Omental fat pad (tissue), 3 donors: ENCODE measurements at regions not wholly inside any gene's neighbourhood (a gene's known extent, or its start where the extent isn't known, plus 50 kb on each side); places are given as distances from the start of the nearest gene placed in this dataset.

Experiments used
- ATAC-seq: fragments of 150-250 bp; one replicate; pipeline ENCODE4 v1.9.1; 2016; ENCODE audit warnings: mild to moderate bottlenecking, moderate library complexity; ENCODE audit not compliant: low FRiP score
- DNase-seq: peaks from one replicate; pipeline ENCODE4 v3.0.0-alpha.2; 2019; ENCODE audit warnings: low spot score
- TF ChIP-seq, protein P1 (sequence below), 3 donors: fragments of 450-650 bp; IDR thresholded peaks; one replicate each; pipeline ENCODE4 v1.5.1; 2016 to 2017; ENCODE audit warnings: antibody characterized with exemption in 3 of 3, mild to moderate bottlenecking in 3 of 3, moderate library complexity in 2 of 3

DNA sequence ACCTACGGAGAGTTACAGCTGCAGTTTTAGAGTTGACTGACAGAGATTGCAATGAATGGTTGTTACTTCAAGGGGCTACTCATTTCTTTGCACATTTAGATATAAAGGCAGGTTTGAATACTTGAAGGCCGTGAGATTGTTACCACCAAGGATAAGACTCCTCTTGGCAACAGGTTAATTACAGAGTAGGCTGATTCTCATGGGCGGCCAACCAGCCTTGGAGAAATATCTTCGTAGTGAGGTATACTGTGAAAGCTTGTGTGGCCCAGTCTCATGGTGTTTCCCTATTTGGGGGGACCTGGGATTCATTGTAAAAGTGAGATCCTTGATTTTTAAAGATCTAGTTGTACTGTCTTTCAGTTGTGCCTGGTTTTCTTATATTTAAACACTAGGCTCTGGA, 103.2 kb upstream of the OLFM3 start:
- no peak for DNase-seq
- ATAC-seq, result no peak
- TF ChIP-seq, protein P1, sequence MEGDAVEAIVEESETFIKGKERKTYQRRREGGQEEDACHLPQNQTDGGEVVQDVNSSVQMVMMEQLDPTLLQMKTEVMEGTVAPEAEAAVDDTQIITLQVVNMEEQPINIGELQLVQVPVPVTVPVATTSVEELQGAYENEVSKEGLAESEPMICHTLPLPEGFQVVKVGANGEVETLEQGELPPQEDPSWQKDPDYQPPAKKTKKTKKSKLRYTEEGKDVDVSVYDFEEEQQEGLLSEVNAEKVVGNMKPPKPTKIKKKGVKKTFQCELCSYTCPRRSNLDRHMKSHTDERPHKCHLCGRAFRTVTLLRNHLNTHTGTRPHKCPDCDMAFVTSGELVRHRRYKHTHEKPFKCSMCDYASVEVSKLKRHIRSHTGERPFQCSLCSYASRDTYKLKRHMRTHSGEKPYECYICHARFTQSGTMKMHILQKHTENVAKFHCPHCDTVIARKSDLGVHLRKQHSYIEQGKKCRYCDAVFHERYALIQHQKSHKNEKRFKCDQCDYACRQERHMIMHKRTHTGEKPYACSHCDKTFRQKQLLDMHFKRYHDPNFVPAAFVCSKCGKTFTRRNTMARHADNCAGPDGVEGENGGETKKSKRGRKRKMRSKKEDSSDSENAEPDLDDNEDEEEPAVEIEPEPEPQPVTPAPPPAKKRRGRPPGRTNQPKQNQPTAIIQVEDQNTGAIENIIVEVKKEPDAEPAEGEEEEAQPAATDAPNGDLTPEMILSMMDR (IDR thresholded peaks at IDR 0.05), result no peak

DNA sequence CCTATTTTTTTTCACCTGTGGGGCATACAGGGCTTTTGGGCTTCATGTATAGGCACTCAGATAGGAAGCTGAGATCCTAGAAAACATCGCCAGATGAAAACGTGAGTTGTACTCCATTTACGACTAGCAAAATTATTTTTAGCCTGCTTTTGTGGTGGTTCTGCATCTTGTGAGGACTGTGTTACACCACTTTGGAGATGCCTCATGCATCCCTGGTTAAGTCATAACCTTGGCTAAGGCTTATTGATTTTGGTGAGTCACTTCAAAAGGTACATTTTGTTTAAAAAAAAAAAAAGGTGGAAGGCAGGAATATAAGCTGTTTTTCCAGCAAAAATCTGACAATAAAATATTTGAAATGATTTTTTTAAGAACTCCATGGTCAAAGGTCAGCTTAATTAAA, 101.8 kb upstream of the OLFM3 start:
- DNase-seq, result no peak
- TF ChIP-seq, protein P1 (IDR thresholded peaks at IDR 0.05), result no peak
- no peak for ATAC-seq

DNA sequence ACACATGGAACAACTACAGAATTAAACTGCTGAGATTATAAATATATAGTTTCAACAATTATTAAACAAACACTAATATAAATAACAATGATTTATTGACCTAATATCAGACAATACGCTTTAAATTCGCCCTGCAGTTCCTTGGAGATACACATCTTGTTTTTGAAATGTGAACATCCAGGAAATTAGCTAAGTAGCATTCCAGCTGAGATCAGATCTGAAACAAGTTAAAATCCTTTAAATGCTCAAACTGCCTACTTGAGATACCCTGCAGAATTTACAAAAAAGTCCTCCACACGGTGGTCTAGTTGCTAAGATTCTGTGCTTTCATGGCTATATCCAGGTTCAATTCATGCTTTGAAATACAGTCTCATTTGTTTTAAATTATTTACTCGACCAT, 101.4 kb upstream of the OLFM3 start:
- ATAC-seq (no peak), DNase-seq (no peak)
- TF ChIP-seq, protein P1 (IDR thresholded peaks at IDR 0.05), result no peak

DNA sequence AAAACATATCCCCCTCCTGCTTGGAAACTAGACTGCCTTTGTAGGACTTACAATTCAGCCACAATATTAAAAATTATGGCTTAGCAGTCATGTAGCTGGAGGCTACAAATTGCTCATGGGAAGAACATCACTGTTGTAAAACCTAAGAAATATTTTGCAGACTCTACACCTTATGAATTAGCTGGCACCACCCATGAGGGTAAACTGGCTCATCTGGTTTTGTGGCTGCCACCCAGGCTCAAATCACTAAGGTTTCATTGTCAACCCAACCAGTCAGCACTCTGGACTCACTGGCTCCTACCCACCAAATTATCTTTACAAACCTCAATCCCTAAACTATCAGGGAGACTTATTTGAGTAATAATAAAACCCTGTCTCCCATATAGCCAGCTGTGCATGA, 100.7 kb upstream of the OLFM3 start:
- TF ChIP-seq, protein P1 (IDR thresholded peaks at IDR 0.05), result no peak
- ATAC-seq (no peak), DNase-seq (no peak)

DNA sequence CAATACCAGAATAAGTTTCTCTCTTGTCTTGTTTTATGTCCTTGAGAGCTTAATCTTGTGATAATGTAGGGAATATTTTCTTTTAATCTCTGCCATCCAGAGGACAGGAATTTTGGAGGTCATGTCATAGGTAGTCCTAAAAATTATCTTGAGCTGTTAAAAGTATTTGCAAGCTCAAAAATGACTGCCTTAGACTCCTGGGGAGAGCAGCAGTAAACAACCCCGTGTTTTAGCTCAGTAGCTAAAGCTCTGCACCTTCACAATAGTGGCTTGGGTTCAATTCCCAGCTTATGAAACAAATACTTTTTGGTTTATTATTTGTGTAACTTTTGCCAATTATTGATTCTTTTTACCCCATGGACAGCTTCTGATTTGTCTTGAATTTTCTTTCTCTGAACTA, 99.4 kb upstream of the OLFM3 start:
- TF ChIP-seq, protein P1 (IDR thresholded peaks at IDR 0.05), result no peak
- DNase-seq, result no peak
- no peak for ATAC-seq

DNA sequence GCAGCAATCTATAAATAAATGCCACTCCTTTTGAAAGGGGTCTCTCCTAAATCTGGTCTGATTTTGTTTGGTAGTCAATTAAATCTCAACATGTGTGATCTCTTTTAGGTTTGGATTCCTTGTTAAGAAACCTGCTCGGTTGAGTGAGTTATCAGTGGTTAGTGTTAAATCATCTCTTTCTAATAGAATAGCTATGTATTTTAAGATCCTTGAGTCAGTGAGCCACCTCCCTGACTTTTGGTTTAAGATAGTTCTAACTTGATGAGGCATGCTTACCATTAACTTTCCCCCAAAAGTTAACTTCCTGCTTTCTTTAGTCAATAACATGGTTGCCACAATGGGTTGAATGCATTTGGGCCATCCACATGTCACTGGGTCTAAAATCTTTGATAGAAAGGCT, 93.1 kb upstream of the OLFM3 start:
- TF ChIP-seq, protein P1 (IDR thresholded peaks at IDR 0.05), result no peak
- no peak for ATAC-seq
- DNase-seq, result no peak

DNA sequence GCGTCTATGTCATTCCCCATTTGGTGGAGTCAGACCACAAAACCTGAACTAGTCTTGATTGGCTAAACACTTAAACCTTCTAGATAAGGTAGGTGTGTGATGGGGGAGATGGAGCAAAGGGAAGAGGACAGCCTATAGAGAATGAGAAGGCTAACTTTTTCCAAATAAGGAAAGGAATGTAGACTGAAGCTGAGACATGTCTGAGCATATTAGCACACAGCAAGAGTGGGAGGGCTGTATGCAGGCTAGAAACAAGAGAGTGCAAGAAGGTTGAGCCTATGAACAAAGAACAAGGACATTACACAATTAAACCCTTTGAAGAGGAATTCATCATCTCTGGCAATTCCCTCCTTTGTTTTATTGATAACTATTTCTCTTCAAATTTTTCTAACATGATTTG, 89.2 kb upstream of the OLFM3 start:
- ATAC-seq, result no peak
- TF ChIP-seq, protein P1 (IDR thresholded peaks at IDR 0.05), result no peak
- no peak for DNase-seq
